HCT116 (cell line): ENCODE measurements at regions not wholly inside any gene's neighbourhood (a gene's known extent, or its start where the extent isn't known, plus 50 kb on each side); places are given as distances from the start of the nearest gene placed in this dataset.

Source experiments
- CTCF ChIP-seq, 3 experiments: fragments of 200-600 bp in 1 of 3; sonication (generic) in 1 of 3; IDR thresholded peaks in 2 of 3; conservative IDR thresholded peaks in 1 of 3; 2 replicates each; pipeline ENCODE4 v1.5.1; 2012 to 2017; ENCODE audit warnings: low read depth in 2 of 3, low read length in 2 of 3, antibody characterized with exemption in 1 of 3, borderline replicate concordance in 1 of 3, control low read depth in 1 of 3, mild to moderate bottlenecking in 1 of 3, mixed read lengths in 1 of 3, mixed run types in 1 of 3, moderate library complexity in 1 of 3; ENCODE audit not compliant: insufficient read depth in 1 of 3
- ELF1 ChIP-seq: IDR thresholded peaks from 2 replicates; pipeline ENCODE4 v1.6.1; 2012; ENCODE audit warnings: low read depth, borderline replicate concordance
- EZH2 ChIP-seq: fragments of 200-600 bp; sonication (generic); IDR thresholded peaks from 2 replicates; pipeline ENCODE4 v1.6.1; 2017; ENCODE audit warnings: antibody characterized with exemption, mixed run types
- POLR2A ChIP-seq: IDR thresholded peaks from 2 replicates; pipeline ENCODE4 v1.7.0; 2011; ENCODE audit warnings: borderline replicate concordance; ENCODE audit not compliant: insufficient read depth, insufficient read length; ENCODE audit errors: extremely low read depth
- POLR2AphosphoS5 ChIP-seq: IDR thresholded peaks from 2 replicates; pipeline ENCODE4 v1.6.1; 2011; ENCODE audit warnings: mild to moderate bottlenecking, low read depth, low read length, moderate library complexity
- REST ChIP-seq: IDR thresholded peaks from 2 replicates; pipeline ENCODE4 v1.6.1; 2012; ENCODE audit warnings: low read depth
- ZFX ChIP-seq: fragments of 450-650 bp; IDR thresholded peaks from 2 replicates; pipeline ENCODE4 v1.6.1; 2017

- TF ChIP-seq POLR2A = no peak
- no peak for TF ChIP-seq CTCF (IDR thresholded peaks at IDR 0.05 in 2 of 3, conservative IDR thresholded peaks at IDR 0.05 in 1 of 3; ENCODE audit: borderline replicate concordance in 1 of 3, insufficient read depth in 1 of 3, low read depth in 2 of 3, low read length in 2 of 3)
- no peak for TF ChIP-seq POLR2AphosphoS5
- TF ChIP-seq ZFX = no peak
- TF ChIP-seq EZH2 = no peak
- no peak for TF ChIP-seq REST
- TF ChIP-seq ELF1 = no peak
Measured at GRCh38 chr3:41093476-41093875, 105.8 kb upstream of the CTNNB1 start.
